Amygdala (tissue), 56 donors: ENCODE measurements at regions not wholly inside any gene's neighbourhood (a gene's known extent, or its start where the extent isn't known, plus 50 kb on each side); places are given as distances from the start of the nearest gene placed in this dataset.

Source experiments
- DNase-seq, 56 donors: peaks; one replicate each; lab custom pipeline; 2025; lab: John Stamatoyannopoulos, UW

GRCh38 chr15:94177112-94177511 is 54.2 kb upstream of the MCTP2 start:
- no peak for DNase-seq

GRCh38 chr15:94175420-94175819 is 55.9 kb upstream of the MCTP2 start:
- no peak for DNase-seq

- no peak for DNase-seq
Measured at GRCh38 chr15:94174399-94174802, 57.0 kb upstream of the MCTP2 start.

GRCh38 chr15:94168250-94168649 is 63.1 kb upstream of the MCTP2 start:
- DNase-seq, result no peak

GRCh38 chr15:94164971-94165370 is 66.4 kb upstream of the MCTP2 start:
- no peak for DNase-seq

GRCh38 chr15:94164202-94164807 is 67.1 kb upstream of the MCTP2 start:
- peak in 19 of 56 donors; percentile 0 to 48 (median 4) for DNase-seq

- no peak for DNase-seq
Measured at GRCh38 chr15:94162939-94163338, 68.4 kb upstream of the MCTP2 start.

- no peak for DNase-seq
Measured at GRCh38 chr15:94154255-94154654, 77.1 kb upstream of the MCTP2 start.

GRCh38 chr15:94145046-94145445 is 86.3 kb upstream of the MCTP2 start:
- no peak for DNase-seq

- no peak for DNase-seq
Measured at GRCh38 chr15:94141802-94142201, 89.6 kb upstream of the MCTP2 start.

- no peak for DNase-seq
Measured at GRCh38 chr15:94135486-94136147, 95.7 kb upstream of the MCTP2 start.

GRCh38 chr15:94131875-94132274 is 99.5 kb upstream of the MCTP2 start:
- no peak for DNase-seq

- DNase-seq, result no peak
Measured at GRCh38 chr15:94130504-94130903, 100.9 kb upstream of the MCTP2 start.

GRCh38 chr15:94127006-94127405 is 104.4 kb upstream of the MCTP2 start:
- DNase-seq, result no peak

GRCh38 chr15:94125698-94126097 is 105.7 kb upstream of the MCTP2 start:
- no peak for DNase-seq

- DNase-seq, result no peak
Measured at GRCh38 chr15:94125156-94125555, 106.2 kb upstream of the MCTP2 start.

GRCh38 chr15:94122516-94122915 is 108.8 kb upstream of the MCTP2 start:
- no peak for DNase-seq

- DNase-seq, result peak in 48 of 56 donors; percentile 1 to 82 (median 29)
Measured at GRCh38 chr15:94119923-94120775, 111.2 kb upstream of the MCTP2 start.

- peak in 8 of 56 donors; percentile 0 to 15 (median 4) for DNase-seq
Measured at GRCh38 chr15:94119298-94119811, 112.0 kb upstream of the MCTP2 start.

GRCh38 chr15:94110476-94111130 is 120.8 kb upstream of the MCTP2 start:
- no peak for DNase-seq

- no peak for DNase-seq
Measured at GRCh38 chr15:94107652-94108051, 123.7 kb upstream of the MCTP2 start.
